GM12878 (cell line): ENCODE measurements at regions not wholly inside any gene's neighbourhood (a gene's known extent, or its start where the extent isn't known, plus 50 kb on each side); places are given as distances from the start of the nearest gene placed in this dataset.

Experiments
- ATAC-seq: fragments of 200-7000 bp; cut with Tn5 transposase; 3 replicates; pipeline ENCODE4 v1.9.1; 2020; ENCODE audit warnings: mild to moderate bottlenecking, moderate library complexity
- BruUV-seq: library from RNA; stranded (reverse); fragments of 400-500 nt; replicated peaks from 2 replicates; lab custom pipeline; 2021; lab: Mats Ljungman, UMichigan
- CTCF ChIA-PET: fragments of 300-600 bp; sonication (Branson Sonifier 250); formaldehyde crosslinking; extraction: SDS; loops from one replicate; lab custom pipeline; 2021; ENCODE audit warnings: inconsistent platforms; lab: Yijun Ruan, JAX
- POLR2A ChIA-PET: fragments of 350-600 bp; formaldehyde crosslinking; extraction: SDS; loops from one replicate; lab custom pipeline; 2021; ENCODE audit warnings: inconsistent platforms; lab: Charles Lee
- RAD21 ChIA-PET: fragments of 300-600 bp; sonication (Branson Sonifier 250); formaldehyde crosslinking; loops from one replicate; lab custom pipeline; 2023; ENCODE audit warnings: antibody characterized with exemption; ENCODE audit not compliant: unreplicated experiment; lab: Charles Lee
- SMC1A ChIA-PET: fragments of 300-600 bp; sonication (Branson Sonifier 250); formaldehyde crosslinking; loops from one replicate; lab custom pipeline; 2023; ENCODE audit not compliant: unreplicated experiment, uncharacterized antibody; lab: Charles Lee
- DNase-seq: peaks from one replicate; pipeline ENCODE4 v3.0.0-alpha.2; 2011; ENCODE audit warnings: low read depth, low spot score
- FAIRE-seq: peaks from 3 replicates; lab custom pipeline; 2011; peaks lifted over from hg19 to GRCh38; lab: Jason Lieb, UNC
- H2AFZ ChIP-seq: 2 replicates; pipeline ENCODE4 v1.6.0; 2011; ENCODE audit warnings: low read depth, low read length, control low read depth; ENCODE audit not compliant: control insufficient read depth
- H3K27ac ChIP-seq: 2 replicates; pipeline ENCODE4 v1.5.1; 2011; ENCODE audit warnings: control low read depth; ENCODE audit not compliant: control insufficient read depth, insufficient read depth
- H3K27me3 ChIP-seq, 2 experiments: replicated peaks in 1 of 2; 2 replicates each; pipeline versions ENCODE4 v1.6.0 to v1.6.1; 2011; ENCODE audit warnings: low read length in 1 of 2; ENCODE audit not compliant: control insufficient read depth in 2 of 2, insufficient read depth in 2 of 2
- H3K36me3 ChIP-seq, 2 experiments: 2 replicates each; pipeline ENCODE4 v1.5.1; 2011; ENCODE audit warnings: low read length in 1 of 2; ENCODE audit not compliant: control insufficient read depth in 2 of 2, insufficient read depth in 2 of 2
- H3K4me1 ChIP-seq: 2 replicates; pipeline ENCODE4 v1.6.1; 2011; ENCODE audit warnings: mild to moderate bottlenecking, low read length, moderate library complexity, mixed read lengths; ENCODE audit not compliant: control insufficient read depth, insufficient read depth
- H3K4me2 ChIP-seq: 2 replicates; pipeline ENCODE4 v1.6.0; 2011; ENCODE audit warnings: control low read depth; ENCODE audit not compliant: control insufficient read depth, insufficient read depth
- H3K4me3 ChIP-seq: fragments of 200-600 bp; sonication (generic); 2 replicates; pipeline ENCODE4 v1.5.1; 2016
- H3K79me2 ChIP-seq: 2 replicates; pipeline ENCODE4 v1.6.0; 2011; ENCODE audit warnings: low read length; ENCODE audit not compliant: control insufficient read depth, insufficient read depth
- H3K9ac ChIP-seq: 2 replicates; pipeline ENCODE4 v1.8.0; 2011; ENCODE audit warnings: low read length, control low read depth, mixed read lengths; ENCODE audit not compliant: control insufficient read depth, insufficient read depth
- H3K9me3 ChIP-seq: replicated peaks from 3 replicates; pipeline ENCODE4 v1.5.1; 2011; ENCODE audit warnings: mild to moderate bottlenecking, low read length; ENCODE audit not compliant: control insufficient read depth, insufficient read depth
- H4K20me1 ChIP-seq: 2 replicates; pipeline ENCODE4 v1.6.0; 2011; ENCODE audit not compliant: control insufficient read depth, insufficient read depth
- ETV6 ChIP-seq, 2 experiments: fragments of 450-650 bp in 1 of 2; IDR thresholded peaks in 1 of 2; conservative IDR thresholded peaks in 1 of 2; 2 replicates each; pipeline ENCODE4 v1.6.1; 2014; ENCODE audit warnings: antibody characterized with exemption in 1 of 2, borderline replicate concordance in 1 of 2, low read depth in 1 of 2, mild to moderate bottlenecking in 1 of 2, moderate library complexity in 1 of 2
- IKZF2 ChIP-seq, 2 experiments: fragments of 450-650 bp; IDR thresholded peaks; 2 replicates each; pipeline ENCODE4 v1.6.1; 2017; ENCODE audit warnings: mild to moderate bottlenecking in 2 of 2, moderate library complexity in 2 of 2
- POLR2AphosphoS5 ChIP-seq: IDR thresholded peaks from 2 replicates; pipeline ENCODE4 v1.6.1; 2011; ENCODE audit warnings: mild to moderate bottlenecking, low read length, inconsistent platforms
- RAD21 ChIP-seq: IDR thresholded peaks from 2 replicates; pipeline ENCODE4 v1.6.1; 2011; ENCODE audit warnings: mild to moderate bottlenecking, low read depth, low read length, moderate library complexity; ENCODE audit not compliant: insufficient read depth
- RBBP5 ChIP-seq: fragments of 200-600 bp; sonication (generic); conservative IDR thresholded peaks from 2 replicates; pipeline ENCODE4 v1.6.1; 2016
- SIN3A ChIP-seq: IDR thresholded peaks from 2 replicates; pipeline ENCODE4 v1.6.1; 2012; ENCODE audit warnings: low read depth, low read length, improper control_type of control experiment
- WGBS: methylation state at CpG from one replicate; pipeline ENCODE4 v1.1.6; 2016; ENCODE audit warnings: low lambda C conversion rate; ENCODE audit not compliant: insufficient replicate concordance, insufficient coverage; ENCODE audit errors: missing lambda C conversion rate; 5-methylcytosine and 5-hydroxymethylcytosine counted together
- in situ Hi-C: fragments of 300-500 bp; cut with MboI; formaldehyde crosslinking; loops from 9 replicates; pipeline ENCODE4 v1.14.3; 2018; ENCODE audit warnings: mixed read lengths
- intact Hi-C: fragments of 100-400 bp; cut with micrococcal nuclease; formaldehyde crosslinking; loops from one replicate; pipeline ENCODE4 v1.14.2; 2022; ENCODE audit not compliant: unreplicated experiment
- TF ChIP-seq, protein P1 (sequence below): IDR thresholded peaks from 2 replicates; pipeline ENCODE4 v1.6.1; 2012; ENCODE audit warnings: low read length, inconsistent platforms
- TF ChIP-seq, protein P2 (sequence below): fragments of 450-650 bp; IDR thresholded peaks from 2 replicates; pipeline ENCODE4 v1.6.1; 2017; ENCODE audit warnings: mild to moderate bottlenecking, moderate library complexity
- TF ChIP-seq, protein P3 (sequence below): IDR thresholded peaks from 2 replicates; pipeline ENCODE4 v1.6.1; 2012; ENCODE audit warnings: mild to moderate bottlenecking, low read depth, low read length

DNA sequence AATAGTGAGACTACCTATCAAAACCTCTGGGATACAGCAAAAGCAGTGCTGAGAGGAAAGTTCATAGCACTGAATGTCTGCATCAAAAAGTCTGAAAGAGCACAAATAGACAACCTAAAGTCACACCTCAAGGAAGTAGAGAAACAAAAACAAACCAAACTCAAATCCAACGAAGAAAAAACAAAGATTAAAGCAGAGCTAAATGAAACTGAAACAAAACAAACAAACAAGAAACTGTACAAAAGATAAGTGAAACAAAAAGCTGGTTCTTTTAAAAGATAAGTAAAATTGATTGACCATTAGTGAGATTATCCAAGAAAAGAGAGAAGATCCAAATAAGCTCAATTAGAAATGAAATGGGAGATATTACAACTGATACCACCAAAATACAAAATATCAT is 378.3 kb upstream of the NDST4 start:
- no peak for DNase-seq
- intact Hi-C loops = no loop called here
- TF ChIP-seq RAD21 (no peak), RBBP5 (no peak), SIN3A (no peak), IKZF2 (IDR thresholded peaks at IDR 0.05) (no peak), ETV6 (conservative IDR thresholded peaks at IDR 0.05 in 1 of 2, IDR thresholded peaks at IDR 0.05 in 1 of 2; ENCODE audit: borderline replicate concordance in 1 of 2, low read depth in 1 of 2) (no peak), POLR2AphosphoS5 (no peak)
- TF ChIP-seq, protein P1, sequence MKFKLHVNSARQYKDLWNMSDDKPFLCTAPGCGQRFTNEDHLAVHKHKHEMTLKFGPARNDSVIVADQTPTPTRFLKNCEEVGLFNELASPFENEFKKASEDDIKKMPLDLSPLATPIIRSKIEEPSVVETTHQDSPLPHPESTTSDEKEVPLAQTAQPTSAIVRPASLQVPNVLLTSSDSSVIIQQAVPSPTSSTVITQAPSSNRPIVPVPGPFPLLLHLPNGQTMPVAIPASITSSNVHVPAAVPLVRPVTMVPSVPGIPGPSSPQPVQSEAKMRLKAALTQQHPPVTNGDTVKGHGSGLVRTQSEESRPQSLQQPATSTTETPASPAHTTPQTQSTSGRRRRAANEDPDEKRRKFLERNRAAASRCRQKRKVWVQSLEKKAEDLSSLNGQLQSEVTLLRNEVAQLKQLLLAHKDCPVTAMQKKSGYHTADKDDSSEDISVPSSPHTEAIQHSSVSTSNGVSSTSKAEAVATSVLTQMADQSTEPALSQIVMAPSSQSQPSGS = no peak
- TF ChIP-seq, protein P2, sequence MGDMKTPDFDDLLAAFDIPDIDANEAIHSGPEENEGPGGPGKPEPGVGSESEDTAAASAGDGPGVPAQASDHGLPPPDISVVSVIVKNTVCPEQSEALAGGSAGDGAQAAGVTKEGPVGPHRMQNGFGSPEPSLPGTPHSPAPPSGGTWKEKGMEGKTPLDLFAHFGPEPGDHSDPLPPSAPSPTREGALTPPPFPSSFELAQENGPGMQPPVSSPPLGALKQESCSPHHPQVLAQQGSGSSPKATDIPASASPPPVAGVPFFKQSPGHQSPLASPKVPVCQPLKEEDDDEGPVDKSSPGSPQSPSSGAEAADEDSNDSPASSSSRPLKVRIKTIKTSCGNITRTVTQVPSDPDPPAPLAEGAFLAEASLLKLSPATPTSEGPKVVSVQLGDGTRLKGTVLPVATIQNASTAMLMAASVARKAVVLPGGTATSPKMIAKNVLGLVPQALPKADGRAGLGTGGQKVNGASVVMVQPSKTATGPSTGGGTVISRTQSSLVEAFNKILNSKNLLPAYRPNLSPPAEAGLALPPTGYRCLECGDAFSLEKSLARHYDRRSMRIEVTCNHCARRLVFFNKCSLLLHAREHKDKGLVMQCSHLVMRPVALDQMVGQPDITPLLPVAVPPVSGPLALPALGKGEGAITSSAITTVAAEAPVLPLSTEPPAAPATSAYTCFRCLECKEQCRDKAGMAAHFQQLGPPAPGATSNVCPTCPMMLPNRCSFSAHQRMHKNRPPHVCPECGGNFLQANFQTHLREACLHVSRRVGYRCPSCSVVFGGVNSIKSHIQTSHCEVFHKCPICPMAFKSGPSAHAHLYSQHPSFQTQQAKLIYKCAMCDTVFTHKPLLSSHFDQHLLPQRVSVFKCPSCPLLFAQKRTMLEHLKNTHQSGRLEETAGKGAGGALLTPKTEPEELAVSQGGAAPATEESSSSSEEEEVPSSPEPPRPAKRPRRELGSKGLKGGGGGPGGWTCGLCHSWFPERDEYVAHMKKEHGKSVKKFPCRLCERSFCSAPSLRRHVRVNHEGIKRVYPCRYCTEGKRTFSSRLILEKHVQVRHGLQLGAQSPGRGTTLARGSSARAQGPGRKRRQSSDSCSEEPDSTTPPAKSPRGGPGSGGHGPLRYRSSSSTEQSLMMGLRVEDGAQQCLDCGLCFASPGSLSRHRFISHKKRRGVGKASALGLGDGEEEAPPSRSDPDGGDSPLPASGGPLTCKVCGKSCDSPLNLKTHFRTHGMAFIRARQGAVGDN = no peak
- TF ChIP-seq, protein P3, sequence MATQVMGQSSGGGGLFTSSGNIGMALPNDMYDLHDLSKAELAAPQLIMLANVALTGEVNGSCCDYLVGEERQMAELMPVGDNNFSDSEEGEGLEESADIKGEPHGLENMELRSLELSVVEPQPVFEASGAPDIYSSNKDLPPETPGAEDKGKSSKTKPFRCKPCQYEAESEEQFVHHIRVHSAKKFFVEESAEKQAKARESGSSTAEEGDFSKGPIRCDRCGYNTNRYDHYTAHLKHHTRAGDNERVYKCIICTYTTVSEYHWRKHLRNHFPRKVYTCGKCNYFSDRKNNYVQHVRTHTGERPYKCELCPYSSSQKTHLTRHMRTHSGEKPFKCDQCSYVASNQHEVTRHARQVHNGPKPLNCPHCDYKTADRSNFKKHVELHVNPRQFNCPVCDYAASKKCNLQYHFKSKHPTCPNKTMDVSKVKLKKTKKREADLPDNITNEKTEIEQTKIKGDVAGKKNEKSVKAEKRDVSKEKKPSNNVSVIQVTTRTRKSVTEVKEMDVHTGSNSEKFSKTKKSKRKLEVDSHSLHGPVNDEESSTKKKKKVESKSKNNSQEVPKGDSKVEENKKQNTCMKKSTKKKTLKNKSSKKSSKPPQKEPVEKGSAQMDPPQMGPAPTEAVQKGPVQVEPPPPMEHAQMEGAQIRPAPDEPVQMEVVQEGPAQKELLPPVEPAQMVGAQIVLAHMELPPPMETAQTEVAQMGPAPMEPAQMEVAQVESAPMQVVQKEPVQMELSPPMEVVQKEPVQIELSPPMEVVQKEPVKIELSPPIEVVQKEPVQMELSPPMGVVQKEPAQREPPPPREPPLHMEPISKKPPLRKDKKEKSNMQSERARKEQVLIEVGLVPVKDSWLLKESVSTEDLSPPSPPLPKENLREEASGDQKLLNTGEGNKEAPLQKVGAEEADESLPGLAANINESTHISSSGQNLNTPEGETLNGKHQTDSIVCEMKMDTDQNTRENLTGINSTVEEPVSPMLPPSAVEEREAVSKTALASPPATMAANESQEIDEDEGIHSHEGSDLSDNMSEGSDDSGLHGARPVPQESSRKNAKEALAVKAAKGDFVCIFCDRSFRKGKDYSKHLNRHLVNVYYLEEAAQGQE = no peak
- H3K9me3 ChIP-seq = no peaks in the 10 kb centered on the region; the same call in 2 of the 3 replicates
- FAIRE-seq = no peak
- H3K27ac ChIP-seq = no peak overlapping the region
- SMC1A ChIA-PET = interaction anchor here (0.6 to 1.2 kb wide), 3 partner anchors 11 to 92 kb away, joined by 3 to 5 read pairs (median 4); no protein-coding TSS in a partner anchor
- H3K4me2 ChIP-seq = no peak overlapping the region
- CTCF ChIA-PET = interaction anchor here (0.8 kb wide), 1 partner anchor 22 kb away, joined by 3 read pairs; no protein-coding TSS in a partner anchor
- H3K36me3 ChIP-seq = no peaks in the 10 kb centered on the region
- H2AFZ ChIP-seq = no peak overlapping the region
- RAD21 ChIA-PET = no interaction called here
- no peaks in the 10 kb centered on the region for H3K79me2 ChIP-seq
- 0% methylated on average over 1 of the region's 1 CpG for WGBS
- ATAC-seq = no peak
- no peaks in the 10 kb centered on the region for H3K27me3 ChIP-seq
- in situ Hi-C loops = no loop called here
- H3K4me3 ChIP-seq = no peak overlapping the region
- no peaks in the 10 kb centered on the region for H4K20me1 ChIP-seq
- POLR2A ChIA-PET = no interaction called here
- no peak overlapping the region for H3K9ac ChIP-seq
- no peaks in the 10 kb centered on the region for H3K4me1 ChIP-seq
- BruUV-seq = no TSS peak
